RWPE2 (cell line): ENCODE measurements at regions not wholly inside any gene's neighbourhood (a gene's known extent, or its start where the extent isn't known, plus 50 kb on each side); places are given as distances from the start of the nearest gene placed in this dataset.

Source experiments
- ATAC-seq: fragments of 200-7000 bp; cut with Tn5 transposase; 3 replicates; pipeline ENCODE4 v1.9.1; 2021; ENCODE audit warnings: low read depth
- DNase-seq: peaks from one replicate; pipeline ENCODE4 v3.0.0-alpha.2; 2020; ENCODE audit warnings: low spot score
- H3K27ac ChIP-seq: fragments of 450-650 bp; 2 replicates; pipeline ENCODE4 v1.5.1; 2017; ENCODE audit warnings: mild to moderate bottlenecking; ENCODE audit not compliant: poor library complexity, severe bottlenecking
- H3K27me3 ChIP-seq: fragments of 250-450 bp; sonication (Bioruptor Pico); 2 replicates; pipeline ENCODE4 v1.5.1; 2021; ENCODE audit warnings: mild to moderate bottlenecking, moderate library complexity; ENCODE audit not compliant: insufficient read depth, poor library complexity, severe bottlenecking
- H3K36me3 ChIP-seq: fragments of 250-450 bp; sonication (Bioruptor Pico); 2 replicates; pipeline ENCODE4 v1.5.1; 2020; ENCODE audit warnings: low read depth, mild to moderate bottlenecking, moderate library complexity
- H3K4me1 ChIP-seq: fragments of 250-450 bp; sonication (Bioruptor Pico); 2 replicates; pipeline ENCODE4 v1.5.1; 2021; ENCODE audit warnings: mild to moderate bottlenecking, moderate library complexity; ENCODE audit not compliant: insufficient read depth, poor library complexity, severe bottlenecking
- H3K4me3 ChIP-seq: fragments of 250-450 bp; sonication (Bioruptor Pico); 2 replicates; pipeline ENCODE4 v1.5.1; 2021; ENCODE audit warnings: mild to moderate bottlenecking, moderate library complexity; ENCODE audit not compliant: severe bottlenecking
- H3K9me3 ChIP-seq: fragments of 250-450 bp; sonication (Bioruptor Pico); 2 replicates; pipeline ENCODE4 v1.5.1; 2021; ENCODE audit warnings: mild to moderate bottlenecking, moderate library complexity; ENCODE audit not compliant: severe bottlenecking
- TF ChIP-seq, protein P1 (sequence below): fragments of 450-650 bp; IDR thresholded peaks from one replicate; pipeline ENCODE4 v1.5.1; 2017; ENCODE audit warnings: mild to moderate bottlenecking, moderate library complexity; ENCODE audit not compliant: poor library complexity, severe bottlenecking

- no peaks in the 10 kb centered on the region for H3K27me3 ChIP-seq
- no peak overlapping the region for H3K4me3 ChIP-seq
- peak; percentile 64 for DNase-seq
- no peaks in the 10 kb centered on the region for H3K36me3 ChIP-seq
- ATAC-seq = peak; percentile 72
- H3K27ac ChIP-seq = no peak overlapping the region
- peaks cover 10% of the 10 kb centered on the region for H3K4me1 ChIP-seq
- TF ChIP-seq, protein P1, sequence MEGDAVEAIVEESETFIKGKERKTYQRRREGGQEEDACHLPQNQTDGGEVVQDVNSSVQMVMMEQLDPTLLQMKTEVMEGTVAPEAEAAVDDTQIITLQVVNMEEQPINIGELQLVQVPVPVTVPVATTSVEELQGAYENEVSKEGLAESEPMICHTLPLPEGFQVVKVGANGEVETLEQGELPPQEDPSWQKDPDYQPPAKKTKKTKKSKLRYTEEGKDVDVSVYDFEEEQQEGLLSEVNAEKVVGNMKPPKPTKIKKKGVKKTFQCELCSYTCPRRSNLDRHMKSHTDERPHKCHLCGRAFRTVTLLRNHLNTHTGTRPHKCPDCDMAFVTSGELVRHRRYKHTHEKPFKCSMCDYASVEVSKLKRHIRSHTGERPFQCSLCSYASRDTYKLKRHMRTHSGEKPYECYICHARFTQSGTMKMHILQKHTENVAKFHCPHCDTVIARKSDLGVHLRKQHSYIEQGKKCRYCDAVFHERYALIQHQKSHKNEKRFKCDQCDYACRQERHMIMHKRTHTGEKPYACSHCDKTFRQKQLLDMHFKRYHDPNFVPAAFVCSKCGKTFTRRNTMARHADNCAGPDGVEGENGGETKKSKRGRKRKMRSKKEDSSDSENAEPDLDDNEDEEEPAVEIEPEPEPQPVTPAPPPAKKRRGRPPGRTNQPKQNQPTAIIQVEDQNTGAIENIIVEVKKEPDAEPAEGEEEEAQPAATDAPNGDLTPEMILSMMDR = no peak
- H3K9me3 ChIP-seq = peaks cover 2% of the 10 kb centered on the region
These were observed 482.6 kb downstream of the MIAT start for GRCh38 chr22:27139935-27140511.

DNA sequence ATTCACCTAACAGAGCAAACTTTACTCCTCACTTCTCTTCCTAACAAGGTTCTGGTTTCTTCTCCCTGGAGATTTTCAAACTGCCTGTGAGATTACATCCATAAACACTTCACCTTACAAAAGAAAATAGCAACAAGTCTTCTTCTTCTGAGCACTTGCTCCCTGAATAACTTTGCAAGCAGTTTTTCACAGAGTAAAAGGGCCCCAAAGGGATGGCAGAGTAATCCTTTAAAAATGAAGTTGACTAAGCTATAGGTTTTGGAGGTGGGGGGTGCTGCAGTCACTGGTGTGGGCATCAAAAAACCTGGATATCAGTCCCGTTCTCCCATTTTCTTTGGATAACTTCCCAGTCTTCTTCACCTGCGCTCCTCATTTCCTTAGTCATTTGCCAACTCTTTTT lies 484.9 kb downstream of the MIAT start:
- Histone ChIP-seq H3K4me1 (no peaks in the 10 kb centered on the region), H3K27ac (no peak overlapping the region), H3K4me3 (no peak overlapping the region), H3K9me3 (no peaks in the 10 kb centered on the region), H3K36me3 (no peaks in the 10 kb centered on the region), H3K27me3 (no peaks in the 10 kb centered on the region)
- TF ChIP-seq, protein P1 = no peak
- DNase-seq (no peak), ATAC-seq (no peak)

DNA sequence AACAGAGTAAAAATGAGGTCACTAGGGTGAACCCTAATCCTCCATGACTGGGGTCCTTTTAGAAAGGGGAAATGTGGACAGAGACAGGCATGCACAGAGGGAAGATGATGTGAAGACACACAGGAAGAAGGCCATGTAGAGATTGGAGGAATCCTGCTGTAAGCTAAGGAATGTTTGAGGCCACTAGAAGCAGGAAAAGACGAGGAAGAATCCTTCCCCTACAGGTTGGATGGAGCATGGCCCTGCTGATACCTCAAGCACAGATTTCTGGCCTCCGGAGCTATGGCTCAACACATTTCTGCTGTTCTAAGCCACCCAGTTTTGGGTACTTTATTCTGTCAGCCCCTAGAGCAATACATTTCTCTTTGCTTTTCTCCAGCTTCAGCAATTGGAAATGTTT lies 486.9 kb downstream of the MIAT start:
- no peak for ATAC-seq
- TF ChIP-seq, protein P1 = no peak
- Histone ChIP-seq H3K27me3 (no peaks in the 10 kb centered on the region), H3K4me1 (no peaks in the 10 kb centered on the region), H3K9me3 (no peaks in the 10 kb centered on the region), H3K27ac (no peak overlapping the region), H3K4me3 (no peak overlapping the region), H3K36me3 (no peaks in the 10 kb centered on the region)
- no peak for DNase-seq

- Histone ChIP-seq H3K9me3 (no peaks in the 10 kb centered on the region), H3K27ac (no peak overlapping the region), H3K4me1 (no peaks in the 10 kb centered on the region), H3K36me3 (no peaks in the 10 kb centered on the region), H3K27me3 (no peaks in the 10 kb centered on the region), H3K4me3 (no peak overlapping the region)
- ATAC-seq (no peak), DNase-seq (no peak)
- TF ChIP-seq, protein P1 = no peak
These were observed 489.7 kb downstream of the MIAT start for GRCh38 chr22:27146866-27147633.

GRCh38 chr22:27148055-27148454 lies 490.7 kb downstream of the MIAT start:
- Histone ChIP-seq H3K9me3 (no peaks in the 10 kb centered on the region), H3K4me1 (no peaks in the 10 kb centered on the region), H3K4me3 (no peak overlapping the region), H3K36me3 (no peaks in the 10 kb centered on the region), H3K27ac (no peak overlapping the region), H3K27me3 (no peaks in the 10 kb centered on the region)
- ATAC-seq (no peak), DNase-seq (no peak)
- TF ChIP-seq, protein P1 = no peak
